ENCODE measurements at regions not wholly inside any gene's neighbourhood (a gene's known extent, or its start where the extent isn't known, plus 50 kb on each side); places are given as distances from the start of the nearest gene placed in this dataset.

DNA sequence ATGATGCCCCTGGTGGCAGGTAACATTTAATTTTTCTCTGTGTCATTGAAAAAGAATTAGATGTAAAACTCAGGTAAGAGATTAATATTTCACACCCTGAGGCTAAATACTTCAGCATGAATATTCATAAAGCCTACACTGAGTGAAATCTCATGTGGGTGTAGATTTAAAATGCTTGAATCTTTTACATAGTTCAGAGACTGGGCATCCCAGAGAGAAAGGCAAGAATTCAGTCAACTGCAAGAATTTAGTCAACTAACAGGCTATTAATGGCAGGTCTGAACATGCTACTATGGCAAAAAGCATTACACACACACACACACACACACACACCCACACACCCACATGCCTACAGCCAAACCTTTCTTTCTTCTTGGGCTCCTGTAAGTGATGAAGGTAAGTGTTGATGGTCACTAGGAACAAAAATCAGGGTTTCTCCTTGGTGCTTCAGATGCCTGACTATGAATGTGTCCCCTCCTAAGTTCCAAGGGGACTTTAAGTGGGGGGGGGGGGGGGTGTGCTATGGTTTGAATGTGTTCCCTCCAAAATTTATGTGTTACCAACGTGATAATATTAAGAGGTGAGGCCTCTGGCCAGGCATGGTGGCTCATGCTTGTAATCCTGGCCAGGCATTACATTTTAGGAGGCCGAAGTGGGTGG is 63.7 kb upstream of the PSMD7 start:
- H3K27me3 ChIP-seq (ENCODE audit: control insufficient read depth, insufficient read depth, low read length): no peaks in the 10 kb centered on the region
- H3K4me3 ChIP-seq (ENCODE audit: low read length): no peak overlapping the region
- H3K36me3 ChIP-seq (ENCODE audit: control insufficient read depth, insufficient read depth, low read length): no peaks in the 10 kb centered on the region
- no peak overlapping the region for H3K27ac ChIP-seq (ENCODE audit: low read depth, low read length)
- H3K4me1 ChIP-seq (ENCODE audit: control insufficient read depth, insufficient read depth, low read length): no peaks in the 10 kb centered on the region
- H3K9ac ChIP-seq (ENCODE audit: low read length): no peak overlapping the region

GRCh38 chr16:74230126-74230525 is 66.5 kb upstream of the PSMD7 start:
- Histone ChIP-seq H3K4me1 (ENCODE audit: control insufficient read depth, insufficient read depth, low read length) (no peaks in the 10 kb centered on the region), H3K36me3 (ENCODE audit: control insufficient read depth, insufficient read depth, low read length) (no peaks in the 10 kb centered on the region), H3K27me3 (ENCODE audit: control insufficient read depth, insufficient read depth, low read length) (no peaks in the 10 kb centered on the region), H3K9ac (ENCODE audit: low read length) (no peak overlapping the region), H3K27ac (ENCODE audit: low read depth, low read length) (no peak overlapping the region), H3K4me3 (ENCODE audit: low read length) (no peak overlapping the region)

DNA sequence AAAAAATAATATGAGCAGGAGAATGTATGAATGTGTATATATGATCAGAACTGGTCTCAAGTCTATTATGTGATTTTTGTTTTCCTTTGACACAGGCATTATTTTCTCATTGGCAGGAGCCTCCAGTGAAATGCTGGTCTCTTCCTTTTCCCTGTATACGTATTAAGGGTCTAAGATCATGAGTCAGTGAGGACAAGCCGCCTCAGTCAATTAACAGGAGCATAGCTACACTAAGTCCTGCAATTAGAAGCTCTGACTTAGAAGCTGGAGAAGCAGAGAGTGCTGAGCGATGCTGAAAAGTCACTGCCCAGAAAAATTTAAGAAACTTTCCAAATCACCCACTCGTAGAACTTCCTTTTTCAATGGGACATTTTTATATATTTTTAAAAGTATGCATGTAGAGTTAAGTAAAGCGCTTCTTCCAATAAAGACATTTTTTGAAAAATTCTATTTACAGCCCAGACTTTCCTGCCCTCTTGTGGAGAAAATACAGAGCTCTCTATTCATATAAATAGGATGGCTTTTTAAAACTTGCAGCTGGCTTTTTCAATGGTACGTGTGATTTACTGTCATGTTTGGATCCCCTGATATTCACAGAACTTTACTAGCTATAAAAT is 70.2 kb upstream of the PSMD7 start:
- H3K27ac ChIP-seq (ENCODE audit: low read depth, low read length): no peak overlapping the region
- H3K36me3 ChIP-seq (ENCODE audit: control insufficient read depth, insufficient read depth, low read length): no peaks in the 10 kb centered on the region
- no peak overlapping the region for H3K4me3 ChIP-seq (ENCODE audit: low read length)
- H3K9ac ChIP-seq (ENCODE audit: low read length): no peak overlapping the region
- H3K4me1 ChIP-seq (ENCODE audit: control insufficient read depth, insufficient read depth, low read length): no peaks in the 10 kb centered on the region
- no peaks in the 10 kb centered on the region for H3K27me3 ChIP-seq (ENCODE audit: control insufficient read depth, insufficient read depth, low read length)

DNA sequence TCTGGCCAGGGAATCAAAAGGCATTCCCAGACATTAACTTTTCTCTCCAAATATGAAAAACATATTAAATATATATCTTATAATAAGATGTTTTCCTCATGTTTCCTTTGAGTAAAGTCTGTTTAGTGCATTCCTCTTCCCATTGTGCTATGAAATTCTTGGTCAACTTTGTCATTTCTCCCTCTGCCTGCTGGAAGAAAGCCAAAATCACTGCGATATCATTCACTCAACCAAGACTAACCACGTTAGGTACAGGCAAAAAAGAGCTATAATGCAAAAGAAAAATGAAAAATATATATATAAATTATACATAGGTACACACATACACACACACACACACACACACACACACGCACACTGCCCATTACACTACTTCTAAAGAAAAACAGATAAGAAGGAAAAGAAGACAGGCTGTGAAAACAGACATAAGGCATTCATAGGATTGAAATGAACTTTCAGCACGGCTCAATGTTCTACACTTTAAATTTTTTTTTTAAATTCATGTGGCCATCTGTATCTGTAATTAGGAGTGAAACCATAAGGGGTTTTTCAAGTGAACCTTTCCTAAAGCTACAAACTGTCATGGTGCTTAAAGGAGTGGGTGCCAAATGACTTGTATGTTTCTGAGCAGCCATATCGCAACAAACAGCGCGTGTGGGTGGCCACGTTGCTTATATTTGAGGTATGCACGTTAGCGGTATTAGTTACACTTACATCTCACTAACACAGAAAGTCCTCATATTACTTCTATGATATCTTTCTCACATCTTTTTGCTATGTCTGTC is 71.6 kb upstream of the PSMD7 start:
- Histone ChIP-seq H3K27ac (ENCODE audit: low read depth, low read length) (no peak overlapping the region), H3K4me3 (ENCODE audit: low read length) (no peak overlapping the region), H3K36me3 (ENCODE audit: control insufficient read depth, insufficient read depth, low read length) (no peaks in the 10 kb centered on the region), H3K9ac (ENCODE audit: low read length) (no peak overlapping the region), H3K4me1 (ENCODE audit: control insufficient read depth, insufficient read depth, low read length) (no peaks in the 10 kb centered on the region), H3K27me3 (ENCODE audit: control insufficient read depth, insufficient read depth, low read length) (no peaks in the 10 kb centered on the region)

GRCh38 chr16:74221828-74222227 is 74.8 kb upstream of the PSMD7 start:
- Histone ChIP-seq H3K9ac (ENCODE audit: low read length) (no peak overlapping the region), H3K4me3 (ENCODE audit: low read length) (no peak overlapping the region), H3K27me3 (ENCODE audit: control insufficient read depth, insufficient read depth, low read length) (no peaks in the 10 kb centered on the region), H3K36me3 (ENCODE audit: control insufficient read depth, insufficient read depth, low read length) (no peaks in the 10 kb centered on the region), H3K4me1 (ENCODE audit: control insufficient read depth, insufficient read depth, low read length) (no peaks in the 10 kb centered on the region), H3K27ac (ENCODE audit: low read depth, low read length) (no peak overlapping the region)

GRCh38 chr16:74219706-74220105 is 76.9 kb upstream of the PSMD7 start:
- Histone ChIP-seq H3K9ac (ENCODE audit: low read length) (no peak overlapping the region), H3K4me3 (ENCODE audit: low read length) (no peak overlapping the region), H3K27ac (ENCODE audit: low read depth, low read length) (no peak overlapping the region), H3K27me3 (ENCODE audit: control insufficient read depth, insufficient read depth, low read length) (no peaks in the 10 kb centered on the region), H3K4me1 (ENCODE audit: control insufficient read depth, insufficient read depth, low read length) (no peaks in the 10 kb centered on the region), H3K36me3 (ENCODE audit: control insufficient read depth, insufficient read depth, low read length) (no peaks in the 10 kb centered on the region)

DNA sequence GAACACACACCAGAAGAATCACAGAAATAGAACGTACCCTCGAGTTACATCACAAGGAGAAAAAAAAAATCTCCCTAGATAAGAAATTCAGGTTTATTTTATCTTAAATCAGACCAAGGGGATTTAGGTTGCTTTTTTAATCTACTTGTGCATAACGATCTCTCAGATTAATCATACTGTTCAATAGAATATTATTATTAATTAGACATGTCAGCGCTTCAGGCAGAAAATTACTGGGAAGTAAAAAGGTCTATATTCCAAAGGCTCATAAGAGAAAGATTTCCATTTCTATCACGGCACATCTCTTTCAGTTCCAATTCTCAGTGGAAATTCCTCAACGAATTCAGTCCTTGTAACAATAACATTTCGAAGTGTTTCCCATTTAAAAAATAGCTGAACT is 77.7 kb upstream of the PSMD7 start:
- H3K4me1 ChIP-seq (ENCODE audit: control insufficient read depth, insufficient read depth, low read length): no peaks in the 10 kb centered on the region
- no peak overlapping the region for H3K4me3 ChIP-seq (ENCODE audit: low read length)
- no peaks in the 10 kb centered on the region for H3K27me3 ChIP-seq (ENCODE audit: control insufficient read depth, insufficient read depth, low read length)
- no peak overlapping the region for H3K9ac ChIP-seq (ENCODE audit: low read length)
- H3K27ac ChIP-seq (ENCODE audit: low read depth, low read length): no peak overlapping the region
- no peaks in the 10 kb centered on the region for H3K36me3 ChIP-seq (ENCODE audit: control insufficient read depth, insufficient read depth, low read length)

DNA sequence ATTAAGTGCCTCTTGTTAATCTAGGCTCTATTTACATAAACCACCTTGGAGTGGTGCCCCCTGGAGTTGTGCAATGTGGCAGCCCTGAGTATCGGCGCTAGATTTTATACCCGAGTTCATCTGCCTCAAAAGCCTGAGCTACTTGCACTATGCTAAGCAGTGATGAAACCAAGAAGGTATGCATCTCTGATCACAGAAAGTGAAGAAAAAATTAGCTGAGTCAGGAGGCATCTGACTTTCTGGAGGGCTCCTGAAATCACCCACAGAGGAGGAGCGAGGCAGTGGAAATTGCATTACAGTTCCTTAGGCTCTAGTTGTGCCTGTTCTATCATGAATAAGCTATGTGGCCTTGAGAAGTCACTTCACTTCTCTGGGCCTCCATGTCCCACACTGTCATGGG is 80.3 kb upstream of the PSMD7 start:
- Histone ChIP-seq H3K4me1 (ENCODE audit: control insufficient read depth, insufficient read depth, low read length) (no peaks in the 10 kb centered on the region), H3K9ac (ENCODE audit: low read length) (no peak overlapping the region), H3K27ac (ENCODE audit: low read depth, low read length) (no peak overlapping the region), H3K36me3 (ENCODE audit: control insufficient read depth, insufficient read depth, low read length) (no peaks in the 10 kb centered on the region), H3K4me3 (ENCODE audit: low read length) (no peak overlapping the region), H3K27me3 (ENCODE audit: control insufficient read depth, insufficient read depth, low read length) (no peaks in the 10 kb centered on the region)

- Histone ChIP-seq H3K4me1 (ENCODE audit: control insufficient read depth, insufficient read depth, low read length) (no peaks in the 10 kb centered on the region), H3K27ac (ENCODE audit: low read depth, low read length) (no peak overlapping the region), H3K9ac (ENCODE audit: low read length) (no peak overlapping the region), H3K36me3 (ENCODE audit: control insufficient read depth, insufficient read depth, low read length) (no peaks in the 10 kb centered on the region), H3K27me3 (ENCODE audit: control insufficient read depth, insufficient read depth, low read length) (no peaks in the 10 kb centered on the region), H3K4me3 (ENCODE audit: low read length) (no peak overlapping the region)
Measured at GRCh38 chr16:74215249-74215648, 81.4 kb upstream of the PSMD7 start.

DNA sequence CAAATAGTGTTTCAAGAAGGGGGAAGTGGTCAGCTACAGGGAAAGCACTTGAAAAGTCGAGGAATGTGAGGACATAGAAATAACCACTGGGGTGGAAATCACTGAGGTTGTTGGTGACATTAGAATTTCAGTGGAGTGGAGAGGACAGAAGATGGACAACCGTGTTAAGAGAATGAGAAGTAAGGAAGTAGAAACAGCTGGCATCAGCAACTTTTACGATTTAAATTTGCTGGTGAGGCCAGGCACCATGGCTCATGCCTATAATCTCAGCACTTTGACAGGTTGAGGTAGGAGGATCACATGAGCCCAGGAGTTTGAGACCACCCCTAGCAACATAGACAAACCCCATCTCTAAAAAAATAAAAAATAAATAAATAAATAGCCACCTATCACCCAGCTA is 83.2 kb upstream of the PSMD7 start:
- Histone ChIP-seq H3K27me3 (ENCODE audit: control insufficient read depth, insufficient read depth, low read length) (no peaks in the 10 kb centered on the region), H3K9ac (ENCODE audit: low read length) (no peak overlapping the region), H3K4me3 (ENCODE audit: low read length) (no peak overlapping the region), H3K4me1 (ENCODE audit: control insufficient read depth, insufficient read depth, low read length) (no peaks in the 10 kb centered on the region), H3K36me3 (ENCODE audit: control insufficient read depth, insufficient read depth, low read length) (no peaks in the 10 kb centered on the region), H3K27ac (ENCODE audit: low read depth, low read length) (no peak overlapping the region)

DNA sequence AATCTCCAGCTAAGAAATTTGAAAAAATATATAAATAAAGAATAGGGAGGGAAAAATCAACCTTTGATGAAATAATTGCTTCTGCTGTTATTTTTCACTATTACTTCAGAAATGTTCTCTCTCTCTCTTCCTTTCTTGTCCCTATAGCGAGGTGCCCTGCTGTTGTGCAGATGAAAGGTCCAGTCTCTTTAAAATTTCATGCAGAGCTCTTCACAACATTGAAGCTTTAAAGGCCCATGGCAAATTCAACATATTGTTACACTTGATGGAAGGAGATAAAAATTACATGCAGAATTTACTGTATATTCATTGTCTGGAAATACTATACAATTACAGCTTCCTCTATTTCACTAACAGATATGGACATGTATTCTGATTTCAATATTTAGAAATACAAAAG is 86.4 kb upstream of the PSMD7 start:
- H3K27ac ChIP-seq (ENCODE audit: low read depth, low read length): no peak overlapping the region
- H3K9ac ChIP-seq (ENCODE audit: low read length): no peak overlapping the region
- no peaks in the 10 kb centered on the region for H3K36me3 ChIP-seq (ENCODE audit: control insufficient read depth, insufficient read depth, low read length)
- H3K4me1 ChIP-seq (ENCODE audit: control insufficient read depth, insufficient read depth, low read length): peaks cover 4% of the 10 kb centered on the region
- H3K4me3 ChIP-seq (ENCODE audit: low read length): no peak overlapping the region
- H3K27me3 ChIP-seq (ENCODE audit: control insufficient read depth, insufficient read depth, low read length): no peaks in the 10 kb centered on the region

DNA sequence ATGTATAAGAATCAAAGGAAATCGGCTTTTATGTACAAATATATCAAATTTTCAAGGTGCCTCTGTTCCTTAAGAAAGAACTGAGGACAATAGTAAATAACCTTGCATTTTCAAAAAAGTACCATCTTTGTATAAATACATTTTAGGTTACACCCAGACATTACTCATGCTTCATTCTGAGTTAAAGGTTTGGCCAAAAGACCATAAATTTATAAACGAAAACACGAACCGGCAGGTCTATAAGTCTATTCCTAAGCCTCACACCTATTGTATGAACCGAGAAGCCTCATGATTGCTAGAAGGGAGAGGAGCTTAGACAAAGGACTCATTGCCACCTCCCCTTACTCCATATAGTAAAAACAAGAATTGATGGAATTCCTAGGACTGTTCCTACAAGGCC is 94.6 kb upstream of the PSMD7 start:
- Histone ChIP-seq H3K4me3 (ENCODE audit: low read length) (no peak overlapping the region), H3K9ac (ENCODE audit: low read length) (no peak overlapping the region), H3K36me3 (ENCODE audit: control insufficient read depth, insufficient read depth, low read length) (no peaks in the 10 kb centered on the region), H3K27ac (ENCODE audit: low read depth, low read length) (no peak overlapping the region), H3K4me1 (ENCODE audit: control insufficient read depth, insufficient read depth, low read length) (peaks cover 6% of the 10 kb centered on the region), H3K27me3 (ENCODE audit: control insufficient read depth, insufficient read depth, low read length) (no peaks in the 10 kb centered on the region)

GRCh38 chr16:74201576-74201975 is 95.0 kb upstream of the PSMD7 start:
- Histone ChIP-seq H3K4me3 (ENCODE audit: low read length) (no peak overlapping the region), H3K9ac (ENCODE audit: low read length) (no peak overlapping the region), H3K36me3 (ENCODE audit: control insufficient read depth, insufficient read depth, low read length) (no peaks in the 10 kb centered on the region), H3K4me1 (ENCODE audit: control insufficient read depth, insufficient read depth, low read length) (peaks cover 6% of the 10 kb centered on the region), H3K27me3 (ENCODE audit: control insufficient read depth, insufficient read depth, low read length) (no peaks in the 10 kb centered on the region), H3K27ac (ENCODE audit: low read depth, low read length) (no peak overlapping the region)
